Left renal pelvis (tissue), 4 donors: ENCODE measurements at regions not wholly inside any gene's neighbourhood (a gene's known extent, or its start where the extent isn't known, plus 50 kb on each side); places are given as distances from the start of the nearest gene placed in this dataset.
"Not testable (repeated sequence)": the region's sequence is repeated elsewhere in the genome, so short reads cannot be mapped to it uniquely, and the experiment has no call there.

Experiments used
- DNase-seq, 4 donors: peaks; one replicate each; pipeline ENCODE4 v3.0.0-alpha.2; 2013; ENCODE audit warnings: low read depth in 4 of 4, low spot score in 3 of 4

- DNase-seq, result not testable (repeated sequence)
Measured at GRCh38 chrX:76774912-76775311, 347.4 kb downstream of the MAGEE1 start.

GRCh38 chrX:76796311-76796710 lies 368.8 kb downstream of the MAGEE1 start:
- DNase-seq, result no peak

GRCh38 chrX:76802708-76803107 lies 375.2 kb downstream of the MAGEE1 start:
- no peak for DNase-seq

- no peak for DNase-seq
Measured at GRCh38 chrX:76815754-76816153, 388.2 kb downstream of the MAGEE1 start.

GRCh38 chrX:76817279-76817678 lies 389.8 kb downstream of the MAGEE1 start:
- not testable (repeated sequence) for DNase-seq

DNA sequence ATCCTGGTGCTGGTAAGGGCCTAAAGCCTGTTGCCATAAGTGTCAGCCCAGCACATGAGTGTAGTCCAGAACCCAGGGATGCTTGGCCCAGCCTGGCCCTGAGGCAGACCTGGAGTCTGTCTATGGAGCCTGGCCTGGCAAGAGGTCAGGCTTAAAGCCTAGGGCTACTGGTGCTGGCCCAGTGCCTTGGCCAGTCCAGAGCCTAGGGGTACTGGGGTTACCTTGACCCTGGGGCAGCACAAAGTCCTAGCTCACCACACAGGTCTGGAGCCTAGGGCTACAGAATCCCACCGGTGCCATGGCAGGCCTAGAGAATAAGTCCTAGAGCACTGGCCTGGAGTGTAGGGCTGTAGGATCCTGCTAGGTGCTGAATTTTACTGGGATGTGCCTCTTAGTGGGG lies 393.8 kb downstream of the MAGEE1 start:
- DNase-seq, result no peak

- no peak for DNase-seq
Measured at GRCh38 chrX:76827672-76828071, 400.2 kb downstream of the MAGEE1 start.

DNA sequence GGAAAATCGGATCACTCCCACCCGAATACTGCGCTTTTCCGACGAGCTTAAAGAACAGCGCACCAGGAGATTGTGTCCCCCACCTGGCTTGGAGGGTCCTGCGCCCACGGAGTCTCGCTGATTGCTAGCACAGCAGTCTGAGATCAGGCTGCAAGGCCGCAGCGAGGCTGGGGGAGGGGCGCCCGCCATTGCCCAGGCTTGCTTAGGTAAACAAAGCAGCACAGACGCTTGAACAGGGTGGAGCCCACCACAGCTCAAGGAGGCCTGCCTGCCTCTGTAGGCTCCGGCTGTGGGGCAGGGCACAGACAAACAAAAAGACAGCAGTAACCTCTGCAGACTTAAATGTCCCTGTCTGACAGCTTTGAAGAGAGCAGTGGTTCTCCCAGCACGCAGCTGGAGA lies 413.4 kb downstream of the MAGEE1 start:
- DNase-seq, result not testable (repeated sequence)

DNA sequence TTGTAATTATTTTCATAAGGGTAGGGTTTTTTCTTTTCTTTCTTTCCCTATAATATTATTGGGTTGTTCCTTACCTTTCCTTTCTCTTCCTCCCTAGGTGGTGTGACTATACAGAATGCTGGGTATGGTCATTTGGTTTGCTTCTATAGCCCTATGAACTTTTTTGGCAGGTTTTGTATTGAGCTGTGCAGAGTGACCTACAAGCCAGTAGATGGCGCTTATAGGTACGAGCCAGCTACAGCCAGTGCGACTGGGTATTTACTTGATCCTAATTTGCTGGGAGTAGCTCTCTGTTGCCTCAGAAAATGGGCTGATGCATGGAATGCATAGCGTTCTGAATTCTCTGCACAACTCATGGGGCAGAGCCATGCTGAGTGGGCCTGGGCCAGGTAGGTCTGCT lies 423.3 kb downstream of the MAGEE1 start:
- DNase-seq, result no peak

DNA sequence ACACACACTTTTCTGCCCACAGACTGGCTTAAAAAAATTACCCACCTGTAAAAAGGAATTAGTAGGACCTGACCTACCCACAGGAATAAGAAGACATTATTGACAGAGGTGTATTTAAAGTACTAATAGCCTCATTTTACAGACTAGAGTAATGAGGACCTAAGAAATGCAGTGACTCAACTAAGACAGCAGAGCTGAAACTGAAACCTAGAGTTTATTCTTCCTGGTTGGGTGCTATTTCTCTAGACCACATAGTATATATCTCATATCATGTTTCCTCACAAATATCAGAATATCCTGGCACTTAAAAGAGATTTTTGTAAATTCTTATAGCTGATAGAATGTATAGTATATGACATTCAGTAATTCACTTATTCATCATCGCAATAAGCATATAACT lies 435.0 kb downstream of the MAGEE1 start:
- DNase-seq, result no peak

DNA sequence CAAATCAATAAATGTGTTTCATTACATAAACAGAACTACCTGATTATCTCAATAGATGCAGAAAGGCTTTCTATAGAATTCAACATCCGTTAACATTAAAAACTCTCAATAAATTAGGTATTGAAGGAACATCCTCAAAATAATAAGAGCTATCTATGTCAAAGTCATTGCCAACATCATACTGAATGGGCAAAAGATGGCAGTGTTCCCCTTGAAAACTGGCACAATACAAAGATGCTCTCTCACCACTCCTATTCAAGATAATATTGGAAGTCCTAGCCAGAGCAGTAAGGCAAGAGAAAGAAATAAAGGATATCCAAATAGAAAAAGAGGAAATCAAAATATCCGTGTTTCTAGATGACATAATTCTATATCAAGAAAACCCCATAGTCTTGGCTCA lies 466.4 kb downstream of the MAGEE1 start:
- DNase-seq, result no peak

GRCh38 chrX:76915836-76916235 lies 488.3 kb downstream of the MAGEE1 start:
- no peak for DNase-seq

- DNase-seq, result no peak
Measured at GRCh38 chrX:76918033-76918432, 490.5 kb downstream of the MAGEE1 start.

DNA sequence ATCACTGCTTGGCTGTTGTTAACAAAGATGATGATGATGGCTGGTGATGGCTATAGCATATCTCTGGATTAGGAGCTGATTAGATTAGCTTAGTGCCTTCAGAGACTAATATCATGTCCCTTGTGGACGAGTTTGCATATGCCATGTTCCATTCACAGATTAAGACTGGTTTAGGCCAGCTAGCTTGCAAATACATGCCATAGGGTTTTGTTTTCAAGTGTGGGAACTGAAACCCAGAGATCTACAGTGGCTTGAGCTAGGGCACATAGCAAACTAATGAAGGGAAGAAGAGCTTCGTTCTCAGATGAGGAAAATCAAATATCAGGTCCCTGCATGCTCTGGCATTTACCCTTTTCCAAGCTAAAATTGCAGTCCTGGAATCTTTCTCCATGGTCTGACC lies 492.3 kb downstream of the MAGEE1 start:
- no peak for DNase-seq

DNA sequence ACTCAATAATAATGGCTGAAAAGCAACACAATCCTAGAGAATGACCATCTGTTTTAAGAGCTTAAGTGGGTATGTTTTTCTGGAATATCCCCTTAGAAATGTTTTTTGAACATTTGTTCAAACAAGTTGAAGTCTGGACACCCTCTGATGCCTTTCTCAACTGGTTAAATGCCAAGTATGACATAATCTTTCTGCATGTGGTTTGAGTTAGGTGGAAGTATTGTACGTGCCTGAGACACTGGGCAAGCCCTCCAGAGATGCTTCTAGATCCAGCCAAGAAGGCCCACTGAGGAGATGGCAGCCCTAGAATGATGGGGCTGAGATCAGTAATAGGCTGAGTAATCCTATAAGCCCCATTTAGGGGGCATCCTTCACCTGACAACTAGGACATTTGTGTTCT lies 493.1 kb downstream of the MAGEE1 start:
- no peak for DNase-seq

GRCh38 chrX:76921176-76921575 lies 493.7 kb downstream of the MAGEE1 start:
- DNase-seq, result no peak

- DNase-seq, result no peak
Measured at GRCh38 chrX:76922100-76922499, 494.6 kb downstream of the MAGEE1 start.

- DNase-seq, result not testable (repeated sequence)
Measured at GRCh38 chrX:76924616-76925015, 497.1 kb downstream of the MAGEE1 start.

GRCh38 chrX:76931518-76931917 lies 504.0 kb downstream of the MAGEE1 start:
- DNase-seq, result no peak

GRCh38 chrX:76957485-76957884 lies 489.7 kb upstream of the FGF16 start:
- DNase-seq, result no peak

GRCh38 chrX:76971393-76972376 lies 475.5 kb upstream of the FGF16 start:
- DNase-seq, result no peak

DNA sequence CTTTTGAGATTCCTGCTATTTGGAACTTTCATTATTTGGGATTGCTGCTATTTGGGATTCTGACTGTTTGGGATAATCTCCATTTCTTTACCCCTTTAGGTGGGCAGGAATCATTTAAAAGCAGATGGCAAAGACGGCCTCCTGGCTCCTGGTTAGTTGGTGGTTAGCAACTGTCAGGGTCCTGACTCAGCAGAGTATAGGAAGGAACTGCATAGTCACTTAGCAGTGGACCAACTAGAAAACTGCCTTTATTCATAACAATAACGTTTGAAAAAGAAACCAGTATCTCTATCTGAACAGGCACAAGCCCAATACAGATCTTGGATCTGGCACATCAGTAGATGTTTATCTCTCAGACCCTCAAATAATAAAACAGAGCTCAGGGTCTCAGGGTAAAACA lies 469.7 kb upstream of the FGF16 start:
- no peak for DNase-seq
